ENCODE measurements at regions not wholly inside any gene's neighbourhood (a gene's known extent, or its start where the extent isn't known, plus 50 kb on each side); places are given as distances from the start of the nearest gene placed in this dataset.

DNA sequence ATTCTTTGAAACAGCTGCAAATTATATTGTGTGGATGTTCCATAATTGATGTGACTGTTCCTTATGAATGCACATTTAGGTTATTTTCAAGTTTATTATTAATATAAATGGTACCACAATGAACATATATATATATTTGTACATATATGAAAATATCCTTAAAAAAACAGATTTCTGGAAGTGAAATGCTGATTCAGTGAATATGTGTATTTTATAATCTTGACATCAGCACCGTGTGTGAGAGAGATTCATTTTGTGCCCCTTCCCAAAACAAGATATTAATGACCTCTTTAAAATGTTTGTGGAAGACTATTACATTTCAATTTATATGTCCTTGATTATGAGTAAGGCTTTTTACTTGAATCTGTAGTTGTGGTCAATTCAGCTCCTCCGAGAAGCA lies 75.7 kb upstream of the PTPRT start:
- DNase-seq (ENCODE audit: low spot score) (no peak), ATAC-seq (no peak)
- intact Hi-C loops (cut with DNase I): no loop called here

DNA sequence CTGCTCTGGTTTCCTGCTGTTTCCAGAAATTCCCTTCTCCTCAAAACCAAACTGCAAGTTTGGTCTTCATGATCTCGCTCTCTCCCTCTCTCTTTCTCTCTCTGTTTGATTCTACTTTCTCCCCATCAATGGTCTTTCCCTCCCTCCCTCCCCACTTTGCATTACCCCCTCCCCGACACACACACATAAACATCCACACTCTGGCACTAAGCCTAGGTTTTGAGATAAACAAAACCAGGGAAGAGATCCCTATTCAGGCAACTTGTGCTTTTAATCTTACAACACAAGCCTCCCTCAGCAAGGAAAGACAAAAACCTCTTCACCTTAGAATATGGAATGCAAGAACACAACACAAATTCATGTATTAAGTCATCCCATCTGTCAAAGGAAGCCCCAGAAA lies 73.5 kb upstream of the PTPRT start:
- no peak for DNase-seq (ENCODE audit: low spot score)
- intact Hi-C loops (cut with DNase I): no loop called here
- ATAC-seq: no peak

DNA sequence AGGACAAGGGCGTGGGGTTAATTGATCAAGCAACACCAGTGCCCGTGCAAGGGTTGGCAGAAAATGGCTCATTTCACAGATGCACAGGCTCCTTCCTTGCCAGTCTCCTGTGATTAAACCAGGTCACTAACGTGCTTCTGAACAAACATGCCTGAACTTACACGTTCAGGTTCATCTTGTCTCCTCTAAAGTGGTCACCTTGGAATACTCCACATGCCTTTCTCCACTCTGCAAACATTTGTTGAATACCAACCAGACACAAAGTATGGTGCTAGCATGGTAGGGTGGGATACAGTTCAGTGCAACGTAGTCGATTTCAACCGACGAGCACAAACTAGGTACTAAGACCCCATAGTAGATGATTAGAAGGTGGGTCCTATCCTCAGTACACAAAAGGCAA lies 72.6 kb upstream of the PTPRT start:
- intact Hi-C loops (cut with DNase I): no loop called here
- ATAC-seq (no peak), DNase-seq (ENCODE audit: low spot score) (no peak)

DNA sequence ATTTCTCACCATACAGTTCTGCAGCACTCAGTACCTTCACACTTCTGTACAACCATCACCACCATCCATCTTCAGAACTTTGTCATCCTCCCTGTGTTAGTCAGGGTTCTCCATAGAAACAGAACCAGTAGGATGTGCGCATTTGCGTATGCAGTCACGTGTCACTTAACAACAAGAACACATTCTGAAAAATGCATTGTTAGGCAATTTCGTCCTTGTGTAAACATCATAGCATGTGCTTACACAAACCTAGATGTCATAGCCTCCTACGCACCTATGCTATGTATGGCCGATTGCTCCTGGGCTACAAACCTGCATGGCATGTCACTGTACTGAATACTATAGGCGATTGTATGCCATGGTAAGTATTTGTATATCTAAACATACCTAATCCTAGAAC lies 66.2 kb upstream of the PTPRT start:
- no peak for DNase-seq (ENCODE audit: low spot score)
- intact Hi-C loops (cut with DNase I): no loop called here

GRCh38 chr20:43252761-43253160 lies 63.1 kb upstream of the PTPRT start:
- no peak for DNase-seq (ENCODE audit: low spot score)
- no peak for ATAC-seq
- intact Hi-C loops (cut with DNase I): no loop called here

More for the DNA sequence above, 66.2 kb upstream of the PTPRT start:
- ATAC-seq: no peak

DNA sequence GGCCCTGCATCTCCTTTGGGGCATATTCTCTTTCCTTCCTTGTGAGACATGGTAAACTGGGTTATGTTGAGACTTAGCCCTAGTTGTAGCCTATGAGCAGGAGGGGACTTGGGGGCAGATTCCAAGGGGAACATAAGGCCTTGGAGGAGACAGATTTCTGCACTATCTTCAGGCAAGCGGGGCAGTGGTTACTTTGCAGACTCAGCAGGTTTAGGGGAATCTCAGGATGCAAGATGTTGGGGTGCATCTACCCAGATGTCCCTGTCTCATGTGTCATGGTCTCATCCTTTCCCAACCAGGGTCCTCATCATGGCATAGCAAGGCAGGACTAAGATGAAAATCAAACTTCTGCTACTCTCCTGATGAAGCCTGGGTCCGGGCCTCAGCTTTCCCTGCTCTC lies 58.6 kb upstream of the PTPRT start:
- intact Hi-C loops (cut with DNase I): no loop called here
- no peak for ATAC-seq
- no peak for DNase-seq (ENCODE audit: low spot score)

DNA sequence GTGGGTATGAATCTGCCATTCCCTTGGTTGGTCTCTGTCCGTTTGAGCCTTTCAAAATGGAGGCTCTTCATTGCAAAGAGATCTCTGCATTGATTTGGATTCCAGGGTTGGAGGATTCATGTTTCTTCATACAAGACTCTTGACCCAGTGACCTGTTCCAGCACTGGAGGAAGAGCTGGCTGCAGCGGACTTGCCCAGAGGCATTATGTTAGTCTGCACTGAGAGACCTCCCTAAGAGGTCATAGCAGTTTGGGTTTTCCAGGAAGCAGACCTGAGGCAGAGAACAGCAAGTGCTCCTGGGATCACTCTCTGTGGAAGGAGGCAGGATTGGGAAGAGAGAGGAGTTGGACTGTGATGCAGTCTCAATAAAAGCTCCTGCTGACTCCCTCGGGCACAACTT lies 57.7 kb upstream of the PTPRT start:
- ATAC-seq: no peak
- no peak for DNase-seq (ENCODE audit: low spot score)
- intact Hi-C loops (cut with DNase I): no loop called here

DNA sequence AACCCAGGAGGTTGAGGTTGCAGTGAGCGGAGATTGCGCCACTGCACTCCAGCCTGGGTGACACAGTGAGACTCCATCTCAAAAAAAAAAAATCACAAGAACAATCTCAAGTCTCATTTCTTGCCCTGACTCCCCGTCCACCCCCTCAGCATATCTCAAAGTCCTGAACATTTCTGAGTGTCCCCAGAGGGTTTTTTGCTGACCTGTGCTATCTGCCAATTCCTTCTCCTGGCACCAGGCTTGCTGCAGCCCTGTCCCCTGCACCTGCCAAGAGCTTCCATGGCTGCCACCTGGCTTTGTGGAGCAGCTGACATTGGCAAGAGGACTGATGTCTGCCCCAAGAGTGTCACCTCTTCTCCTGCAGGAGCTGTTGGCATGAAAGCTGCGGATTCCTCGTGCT lies 54.9 kb upstream of the PTPRT start:
- intact Hi-C loops (cut with DNase I): no loop called here
- no peak for ATAC-seq
- no peak for DNase-seq (ENCODE audit: low spot score)

DNA sequence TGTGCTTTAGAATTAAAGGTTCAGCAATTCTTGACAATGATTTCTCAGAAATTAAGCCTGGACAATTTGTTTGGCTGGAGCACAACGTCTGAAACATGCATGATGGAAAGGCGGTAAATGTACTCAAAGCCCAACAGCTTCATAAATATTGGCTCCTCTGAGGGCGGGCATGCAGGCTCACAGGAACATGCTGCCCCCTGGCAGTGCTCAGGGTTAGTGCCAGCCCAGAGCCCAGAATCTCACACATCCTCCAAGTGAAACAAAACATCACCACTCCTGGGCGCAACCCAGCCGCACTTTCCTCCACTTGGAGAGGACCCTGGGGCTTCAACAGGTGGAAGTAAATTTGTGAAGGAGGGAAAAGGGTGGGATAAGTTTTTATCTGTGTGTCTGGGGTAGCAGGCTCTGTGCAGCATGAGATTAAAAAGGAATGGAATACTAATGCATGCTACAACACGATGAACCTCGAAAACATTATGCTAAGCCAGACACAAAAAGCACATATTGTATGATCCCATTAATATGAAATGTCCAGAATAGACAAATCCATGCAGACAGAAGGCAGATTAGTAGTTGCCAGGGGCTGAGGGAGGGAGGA lies 54.1 kb upstream of the PTPRT start:
- intact Hi-C loops (cut with DNase I): no loop called here
- no peak for DNase-seq (ENCODE audit: low spot score)
- no peak for ATAC-seq

GRCh38 chr20:43241057-43241702 lies 51.5 kb upstream of the PTPRT start:
- peak; percentile 26 for ATAC-seq
- intact Hi-C loops (cut with DNase I): no loop called here
- no peak for DNase-seq (ENCODE audit: low spot score)
